GM12872 (cell line): ENCODE measurements at regions not wholly inside any gene's neighbourhood (a gene's known extent, or its start where the extent isn't known, plus 50 kb on each side); places are given as distances from the start of the nearest gene placed in this dataset.

Experiments
- CTCF ChIP-seq: IDR thresholded peaks from 3 replicates; pipeline ENCODE4 v1.5.1; 2011; ENCODE audit warnings: low read depth, mild to moderate bottlenecking, low read length, moderate library complexity; ENCODE audit not compliant: insufficient read depth

- no peak for TF ChIP-seq CTCF
These were observed 516.8 kb downstream of the PSAT1 start for GRCh38 chr9:78813602-78814180.

GRCh38 chr9:78821126-78821822 lies 524.3 kb downstream of the PSAT1 start:
- peak; percentile 63 for TF ChIP-seq CTCF

- TF ChIP-seq CTCF, result no peak
These were observed 529.6 kb downstream of the PSAT1 start for GRCh38 chr9:78826527-78826926.

- TF ChIP-seq CTCF, result no peak
These were observed 531.6 kb downstream of the PSAT1 start for GRCh38 chr9:78828521-78828920.

- TF ChIP-seq CTCF, result no peak
These were observed 533.4 kb downstream of the PSAT1 start for GRCh38 chr9:78830301-78830700.

- TF ChIP-seq CTCF, result no peak
These were observed 534.8 kb downstream of the PSAT1 start for GRCh38 chr9:78831726-78832125.

- TF ChIP-seq CTCF, result no peak
These were observed 539.1 kb downstream of the PSAT1 start for GRCh38 chr9:78835928-78836450.
